Esophagus muscularis mucosa (tissue), 4 donors: ENCODE measurements at regions not wholly inside any gene's neighbourhood (a gene's known extent, or its start where the extent isn't known, plus 50 kb on each side); places are given as distances from the start of the nearest gene placed in this dataset.
"Not testable (repeated sequence)": the region's sequence is repeated elsewhere in the genome, so short reads cannot be mapped to it uniquely, and the experiment has no call there.

Experiments used
- DNase-seq: peaks from one replicate; pipeline ENCODE4 v3.0.0-alpha.2; 2017; ENCODE audit errors: extremely low spot score
- H3K27ac ChIP-seq, 4 donors: fragments of 200-600 bp; sonication (generic); replicated peaks in 1 of 4; 1 replicate in 3 of 4; 2 replicates in 1 of 4; pipeline ENCODE4 v1.5.1; 2016 to 2019; ENCODE audit warnings: mild to moderate bottlenecking in 1 of 4
- H3K27me3 ChIP-seq, 4 donors: fragments of 200-600 bp; sonication (generic); one replicate each; pipeline versions ENCODE4 v1.5.1 to v1.6.0; 2016 to 2019
- H3K36me3 ChIP-seq, 4 donors: fragments of 200-600 bp; sonication (generic); one replicate each; pipeline ENCODE4 v1.5.1; 2016 to 2019
- H3K4me1 ChIP-seq, 4 donors: fragments of 200-600 bp; sonication (generic); one replicate each; pipeline ENCODE4 v1.5.1; 2016 to 2019
- H3K4me3 ChIP-seq, 4 donors: fragments of 200-600 bp; sonication (generic); 1 replicate in 2 of 4; 2 replicates in 2 of 4; pipeline ENCODE4 v1.5.1; 2016 to 2019; ENCODE audit warnings: mild to moderate bottlenecking in 4 of 4, moderate library complexity in 1 of 4
- H3K9me3 ChIP-seq, 4 donors: fragments of 200-600 bp; sonication (generic); 1 replicate in 3 of 4; 2 replicates in 1 of 4; pipeline ENCODE4 v1.5.1; 2016 to 2019
- CTCF ChIP-seq, 3 experiments: fragments of 200-600 bp in 2 of 3; fragments of 450-650 bp in 1 of 3; sonication (generic) in 2 of 3; IDR thresholded peaks; one replicate each; pipeline ENCODE4 v1.5.1; 2017 to 2019; ENCODE audit warnings: antibody characterized with exemption in 3 of 3, mild to moderate bottlenecking in 2 of 3, moderate library complexity in 1 of 3
- EP300 ChIP-seq: sonication (generic); formaldehyde crosslinking; IDR thresholded peaks from one replicate; pipeline ENCODE4 v1.6.1; 2017; ENCODE audit warnings: antibody characterized with exemption
- POLR2A ChIP-seq: fragments of 450-650 bp; IDR thresholded peaks from one replicate; pipeline ENCODE4 v1.6.1; 2017; ENCODE audit warnings: antibody characterized with exemption, moderate library complexity, mild to moderate bottlenecking, low read depth
- POLR2AphosphoS5 ChIP-seq, 2 donors: sonication (generic); formaldehyde crosslinking; IDR thresholded peaks; one replicate each; pipeline ENCODE4 v1.6.1; 2017; ENCODE audit warnings: antibody characterized with exemption in 2 of 2
- WGBS: methylation state at CpG from one replicate; pipeline ENCODE4 v1.1.5; 2018; 5-methylcytosine and 5-hydroxymethylcytosine counted together
- intact Hi-C: fragments of 100-400 bp; cut with DNase I; formaldehyde crosslinking; loops from one replicate; pipeline ENCODE4 v1.15.1; 2023

GRCh38 chr17:83164490-83164889 lies 85.1 kb downstream of the METRNL start:
- Histone ChIP-seq H3K4me1 (no peaks in the 10 kb centered on the region), H3K9me3 (no peaks in the 10 kb centered on the region), H3K27me3 (peaks cover 0 to 3% (median 0%) of the 10 kb centered on the region in 4 donors), H3K36me3 (no peaks in the 10 kb centered on the region), H3K27ac (no peak overlapping the region), H3K4me3 (no peak overlapping the region)
- no peak for TF ChIP-seq POLR2A
- TF ChIP-seq EP300: no peak
- TF ChIP-seq POLR2AphosphoS5 (IDR thresholded peaks at IDR 0.05): no peak
- no peak for TF ChIP-seq CTCF (IDR thresholded peaks at IDR 0.05)
- intact Hi-C loops: no loop called here
- 82% methylated on average over 3 of the region's 3 CpGs for WGBS
- DNase-seq: no peak

- H3K9me3 ChIP-seq: no peaks in the 10 kb centered on the region
- peaks cover 0 to 14% (median 0%) of the 10 kb centered on the region in 4 donors for H3K27me3 ChIP-seq
- peaks cover 0 to 6% (median 0%) of the 10 kb centered on the region in 4 donors for H3K4me1 ChIP-seq
- H3K4me3 ChIP-seq: no peak overlapping the region
- DNase-seq: peak; percentile 80
- TF ChIP-seq EP300 (no peak), POLR2AphosphoS5 (IDR thresholded peaks at IDR 0.05) (no peak), POLR2A (no peak), CTCF (IDR thresholded peaks at IDR 0.05) (no peak)
- no peak overlapping the region for H3K27ac ChIP-seq
- intact Hi-C loops: no loop called here
- H3K36me3 ChIP-seq: no peaks in the 10 kb centered on the region
- 70% methylated on average over 9 of the region's 9 CpGs for WGBS
Measured at GRCh38 chr17:83170571-83171260, 91.3 kb downstream of the METRNL start.

DNA sequence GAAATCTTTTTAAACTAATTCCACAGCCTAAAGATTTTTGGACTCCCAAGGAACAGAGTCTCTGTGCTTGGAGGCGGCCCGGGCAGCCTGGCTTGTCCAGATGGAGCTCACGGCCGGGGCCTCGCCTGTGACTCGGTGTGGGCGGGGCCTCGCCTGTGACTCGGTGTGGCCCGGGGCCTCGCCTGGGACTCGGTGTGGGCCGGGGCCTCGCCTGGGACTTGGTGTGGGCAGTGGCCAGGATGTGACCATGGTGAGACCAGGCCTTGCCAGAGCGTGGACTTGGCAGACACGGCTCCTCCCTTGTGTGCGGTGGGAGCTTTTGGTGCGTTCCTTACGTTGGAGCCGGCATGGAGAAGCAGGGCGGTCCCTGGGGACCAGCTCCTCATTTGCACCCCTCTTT lies 92.3 kb downstream of the METRNL start:
- TF ChIP-seq POLR2AphosphoS5 (IDR thresholded peaks at IDR 0.05) (no peak), EP300 (no peak), CTCF (IDR thresholded peaks at IDR 0.05) (no peak), POLR2A (no peak)
- DNase-seq: peak; percentile 80
- peaks cover 0 to 6% (median 0%) of the 10 kb centered on the region in 4 donors for H3K4me1 ChIP-seq
- intact Hi-C loops: no loop called here
- H3K27me3 ChIP-seq: peaks cover 0 to 14% (median 0%) of the 10 kb centered on the region in 4 donors
- no peak overlapping the region for H3K4me3 ChIP-seq
- no peak overlapping the region for H3K27ac ChIP-seq
- H3K9me3 ChIP-seq: no peaks in the 10 kb centered on the region
- WGBS: 87% methylated on average over 20 of the region's 21 CpGs
- H3K36me3 ChIP-seq: no peaks in the 10 kb centered on the region

DNA sequence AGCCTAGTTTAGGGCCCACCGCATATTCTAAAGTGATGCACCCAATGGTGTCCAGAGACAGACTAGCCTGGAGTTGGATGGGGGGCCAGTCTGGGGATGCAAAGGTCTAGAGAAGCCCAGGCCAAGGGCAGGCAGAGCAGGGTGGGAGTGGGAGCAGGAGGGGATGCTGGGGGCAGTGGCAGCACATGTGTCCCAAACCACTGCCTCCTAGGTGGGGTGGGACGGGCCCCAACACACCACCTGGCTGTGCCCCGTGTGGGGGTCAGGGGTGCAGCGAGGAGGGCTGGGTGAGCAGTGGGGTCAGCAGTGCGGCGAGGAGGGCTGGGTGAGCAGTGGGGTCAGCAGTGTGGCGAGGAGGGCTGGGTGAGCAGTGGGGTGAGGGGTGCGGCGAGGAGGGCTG lies 92.7 kb downstream of the METRNL start:
- intact Hi-C loops, H3K36me3 ChIP-seq, DNase-seq, H3K4me3 ChIP-seq, H3K4me1 ChIP-seq, H3K27ac ChIP-seq, H3K9me3 ChIP-seq: not testable (repeated sequence)
- H3K27me3 ChIP-seq: peaks cover 0 to 14% (median 0%) of the 10 kb centered on the region in 4 donors
- WGBS: 89% methylated on average over 7 of the region's 9 CpGs

DNA sequence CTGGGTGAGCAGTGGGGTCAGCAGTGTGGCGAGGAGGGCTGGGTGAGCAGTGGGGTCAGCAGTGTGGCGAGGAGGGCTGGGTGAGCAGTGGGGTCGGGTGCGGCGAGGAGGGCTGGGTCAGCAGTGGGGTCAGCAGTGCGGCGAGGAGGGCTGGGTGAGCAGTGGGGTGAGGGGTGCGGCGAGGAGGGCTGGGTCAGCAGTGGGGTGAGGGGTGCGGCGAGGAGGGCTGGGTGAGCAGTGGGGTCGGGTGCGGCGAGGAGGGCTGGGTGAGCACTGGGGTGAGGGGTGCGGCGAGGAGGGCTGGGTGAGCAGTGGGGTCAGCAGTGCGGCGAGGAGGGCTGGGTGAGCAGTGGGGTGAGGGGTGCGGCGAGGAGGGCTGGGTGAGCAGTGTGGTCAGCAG lies 93.2 kb downstream of the METRNL start:
- H3K27ac ChIP-seq, H3K9me3 ChIP-seq, intact Hi-C loops, H3K36me3 ChIP-seq, H3K4me3 ChIP-seq, DNase-seq, H3K4me1 ChIP-seq: not testable (repeated sequence)
- WGBS: 95% methylated on average over 14 of the region's 20 CpGs
- H3K27me3 ChIP-seq: peaks cover 0 to 14% (median 0%) of the 10 kb centered on the region in 4 donors

GRCh38 chr17:83173180-83173913 lies 93.9 kb downstream of the METRNL start:
- H3K4me3 ChIP-seq, DNase-seq, H3K36me3 ChIP-seq, H3K27ac ChIP-seq, intact Hi-C loops, H3K4me1 ChIP-seq, H3K9me3 ChIP-seq: not testable (repeated sequence)
- peaks cover 0 to 14% (median 0%) of the 10 kb centered on the region in 4 donors for H3K27me3 ChIP-seq
- 90% methylated on average over 15 of the region's 24 CpGs for WGBS
